ENCODE measurements at regions not wholly inside any gene's neighbourhood (a gene's known extent, or its start where the extent isn't known, plus 50 kb on each side); places are given as distances from the start of the nearest gene placed in this dataset.
"Not testable (repeated sequence)": the region's sequence is repeated elsewhere in the genome, so short reads cannot be mapped to it uniquely, and the experiment has no call there.

GRCh38 chr16:48024042-48024441 is 131.8 kb downstream of the ABCC12 start:
- no peak for TF ChIP-seq CTCF (IDR thresholded peaks at IDR 0.05; ENCODE audit: unreplicated experiment)
- DNase-seq (ENCODE audit: low spot score, unreplicated experiment): no peak
- no peak overlapping the region for H3K4me3 Mint-ChIP-seq (ENCODE audit: low read depth)
- no peaks in the 10 kb centered on the region for H3K9me3 Mint-ChIP-seq (ENCODE audit: low read depth)
- no peaks in the 10 kb centered on the region for H3K36me3 Mint-ChIP-seq (ENCODE audit: insufficient read depth)
- no peak overlapping the region for H3K27ac Mint-ChIP-seq
- H3K4me1 Mint-ChIP-seq (ENCODE audit: low read depth): peaks cover 4% of the 10 kb centered on the region
- no peaks in the 10 kb centered on the region for H3K27me3 Mint-ChIP-seq

- DNase-seq (ENCODE audit: low spot score, unreplicated experiment): no peak
- Mint-ChIP-seq H3K4me3 (ENCODE audit: low read depth) (no peak overlapping the region), H3K36me3 (ENCODE audit: insufficient read depth) (no peaks in the 10 kb centered on the region), H3K27me3 (no peaks in the 10 kb centered on the region), H3K27ac (no peak overlapping the region), H3K9me3 (ENCODE audit: low read depth) (no peaks in the 10 kb centered on the region), H3K4me1 (ENCODE audit: low read depth) (peaks cover 4% of the 10 kb centered on the region)
- no peak for TF ChIP-seq CTCF (IDR thresholded peaks at IDR 0.05; ENCODE audit: unreplicated experiment)
These were observed 133.3 kb downstream of the ABCC12 start for GRCh38 chr16:48022496-48022895.

- not testable (repeated sequence) for H3K27ac Mint-ChIP-seq; DNase-seq (ENCODE audit: low spot score, unreplicated experiment); H3K4me1 Mint-ChIP-seq (ENCODE audit: low read depth); H3K9me3 Mint-ChIP-seq (ENCODE audit: low read depth); H3K27me3 Mint-ChIP-seq; H3K4me3 Mint-ChIP-seq (ENCODE audit: low read depth); H3K36me3 Mint-ChIP-seq (ENCODE audit: insufficient read depth)
These were observed 135.2 kb downstream of the ABCC12 start for GRCh38 chr16:48020617-48021016.

- H3K9me3 Mint-ChIP-seq (ENCODE audit: low read depth): no peaks in the 10 kb centered on the region
- peaks cover 11% of the 10 kb centered on the region for H3K27me3 Mint-ChIP-seq
- no peaks in the 10 kb centered on the region for H3K4me1 Mint-ChIP-seq (ENCODE audit: low read depth)
- no peak overlapping the region for H3K27ac Mint-ChIP-seq
- DNase-seq (ENCODE audit: low spot score, unreplicated experiment): no peak
- no peak overlapping the region for H3K4me3 Mint-ChIP-seq (ENCODE audit: low read depth)
- H3K36me3 Mint-ChIP-seq (ENCODE audit: insufficient read depth): no peaks in the 10 kb centered on the region
- no peak for TF ChIP-seq CTCF (IDR thresholded peaks at IDR 0.05; ENCODE audit: unreplicated experiment)
These were observed 141.3 kb downstream of the ABCC12 start for GRCh38 chr16:48014349-48015135.

GRCh38 chr16:48013491-48013901 is 142.3 kb downstream of the ABCC12 start:
- H3K27ac Mint-ChIP-seq: no peak overlapping the region
- no peaks in the 10 kb centered on the region for H3K36me3 Mint-ChIP-seq (ENCODE audit: insufficient read depth)
- peaks cover 11% of the 10 kb centered on the region for H3K27me3 Mint-ChIP-seq

More at GRCh38 chr16:48013491-48013901, 142.3 kb downstream of the ABCC12 start:
- H3K4me3 Mint-ChIP-seq (ENCODE audit: low read depth): no peak overlapping the region
- no peaks in the 10 kb centered on the region for H3K4me1 Mint-ChIP-seq (ENCODE audit: low read depth)
- H3K9me3 Mint-ChIP-seq (ENCODE audit: low read depth): no peaks in the 10 kb centered on the region
- TF ChIP-seq CTCF (IDR thresholded peaks at IDR 0.05; ENCODE audit: unreplicated experiment): no peak
- no peak for DNase-seq (ENCODE audit: low spot score, unreplicated experiment)

Data from progenitor cell of endocrine pancreas (in vitro differentiated cells).